DND-41 (cell line): ENCODE measurements at regions not wholly inside any gene's neighbourhood (a gene's known extent, or its start where the extent isn't known, plus 50 kb on each side); places are given as distances from the start of the nearest gene placed in this dataset.

Source experiments
- ATAC-seq: fragments of 200-7000 bp; cut with Tn5 transposase; 3 replicates; pipeline ENCODE4 v1.9.1; 2021; ENCODE audit warnings: low read depth; ENCODE audit not compliant: insufficient read depth
- DNase-seq: peaks from one replicate; pipeline ENCODE4 v3.0.0-alpha.2; 2020
- H2AFZ ChIP-seq: 2 replicates; pipeline ENCODE4 v1.6.0; 2012; ENCODE audit warnings: low read depth, low read length
- H3K27ac ChIP-seq: 2 replicates; pipeline ENCODE4 v1.5.1; 2012; ENCODE audit warnings: low read length, inconsistent platforms
- H3K27me3 ChIP-seq: fragments of 200-600 bp; sonication (generic); 2 replicates; pipeline ENCODE4 v1.6.0; 2012; ENCODE audit warnings: low read length, mild to moderate bottlenecking, inconsistent platforms; ENCODE audit not compliant: insufficient read depth, poor library complexity
- H3K36me3 ChIP-seq: 2 replicates; pipeline ENCODE4 v1.5.1; 2012; ENCODE audit warnings: low read length, inconsistent platforms; ENCODE audit not compliant: insufficient read depth
- H3K4me1 ChIP-seq: 2 replicates; pipeline ENCODE4 v1.5.1; 2012; ENCODE audit warnings: mild to moderate bottlenecking, low read length; ENCODE audit not compliant: insufficient read depth
- H3K4me2 ChIP-seq: 2 replicates; pipeline ENCODE4 v1.6.0; 2012; ENCODE audit warnings: mild to moderate bottlenecking, moderate library complexity, low read length, inconsistent platforms; ENCODE audit not compliant: insufficient read depth
- H3K4me3 ChIP-seq, 2 experiments: fragments of 200-600 bp in 1 of 2; shearing (Covaris generic) in 1 of 2; 2 replicates each; pipeline ENCODE4 v1.5.1; 2012 to 2016; ENCODE audit warnings: inconsistent platforms in 2 of 2, low read length in 2 of 2, mild to moderate bottlenecking in 2 of 2, low read depth in 1 of 2, moderate library complexity in 1 of 2
- H3K79me2 ChIP-seq: 2 replicates; pipeline ENCODE4 v1.6.0; 2012; ENCODE audit warnings: low read length, inconsistent platforms; ENCODE audit not compliant: insufficient read depth
- H3K9ac ChIP-seq: 2 replicates; pipeline ENCODE4 v1.6.0; 2012; ENCODE audit warnings: low read depth, mild to moderate bottlenecking, inconsistent platforms, low read length, moderate library complexity
- H3K9me3 ChIP-seq: 2 replicates; pipeline ENCODE4 v1.5.1; 2012; ENCODE audit warnings: low read length, moderate library complexity, mild to moderate bottlenecking, inconsistent platforms; ENCODE audit not compliant: insufficient read depth, severe bottlenecking
- H4K20me1 ChIP-seq: 2 replicates; pipeline ENCODE4 v1.6.0; 2012; ENCODE audit warnings: low read length; ENCODE audit not compliant: insufficient read depth
- EZH2 ChIP-seq: IDR thresholded peaks from 3 replicates; pipeline ENCODE4 v1.6.1; 2012; ENCODE audit warnings: borderline replicate concordance, low read depth, mild to moderate bottlenecking, moderate library complexity, low read length, inconsistent platforms; ENCODE audit not compliant: severe bottlenecking
- TF ChIP-seq, protein P1 (sequence below): IDR thresholded peaks from 2 replicates; pipeline ENCODE4 v1.5.1; 2012; ENCODE audit warnings: borderline replicate concordance, low read length, moderate library complexity, mild to moderate bottlenecking; ENCODE audit not compliant: poor library complexity, severe bottlenecking; ENCODE audit errors: extremely low read depth

- no peak for ATAC-seq
Measured at GRCh38 chr2:126239320-126239955, 416.5 kb upstream of the GYPC start.

GRCh38 chr2:126241001-126241400, 415.0 kb upstream of the GYPC start:
- Histone ChIP-seq H3K36me3 (no peaks in the 10 kb centered on the region), H2AFZ (no peak overlapping the region), H3K4me3 (no peak overlapping the region), H3K9me3 (no peaks in the 10 kb centered on the region), H3K79me2 (no peaks in the 10 kb centered on the region), H3K4me1 (no peaks in the 10 kb centered on the region), H3K27me3 (peaks cover 4% of the 10 kb centered on the region), H3K4me2 (no peak overlapping the region), H3K9ac (no peak overlapping the region), H4K20me1 (no peaks in the 10 kb centered on the region), H3K27ac (no peak overlapping the region)
- ATAC-seq (no peak), DNase-seq (no peak)
- no peak for TF ChIP-seq EZH2
- TF ChIP-seq, protein P1, sequence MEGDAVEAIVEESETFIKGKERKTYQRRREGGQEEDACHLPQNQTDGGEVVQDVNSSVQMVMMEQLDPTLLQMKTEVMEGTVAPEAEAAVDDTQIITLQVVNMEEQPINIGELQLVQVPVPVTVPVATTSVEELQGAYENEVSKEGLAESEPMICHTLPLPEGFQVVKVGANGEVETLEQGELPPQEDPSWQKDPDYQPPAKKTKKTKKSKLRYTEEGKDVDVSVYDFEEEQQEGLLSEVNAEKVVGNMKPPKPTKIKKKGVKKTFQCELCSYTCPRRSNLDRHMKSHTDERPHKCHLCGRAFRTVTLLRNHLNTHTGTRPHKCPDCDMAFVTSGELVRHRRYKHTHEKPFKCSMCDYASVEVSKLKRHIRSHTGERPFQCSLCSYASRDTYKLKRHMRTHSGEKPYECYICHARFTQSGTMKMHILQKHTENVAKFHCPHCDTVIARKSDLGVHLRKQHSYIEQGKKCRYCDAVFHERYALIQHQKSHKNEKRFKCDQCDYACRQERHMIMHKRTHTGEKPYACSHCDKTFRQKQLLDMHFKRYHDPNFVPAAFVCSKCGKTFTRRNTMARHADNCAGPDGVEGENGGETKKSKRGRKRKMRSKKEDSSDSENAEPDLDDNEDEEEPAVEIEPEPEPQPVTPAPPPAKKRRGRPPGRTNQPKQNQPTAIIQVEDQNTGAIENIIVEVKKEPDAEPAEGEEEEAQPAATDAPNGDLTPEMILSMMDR, result no peak

More at GRCh38 chr2:126239320-126239955, 416.5 kb upstream of the GYPC start:
- Histone ChIP-seq H3K4me3 (no peak overlapping the region), H3K9me3 (no peaks in the 10 kb centered on the region), H3K27ac (no peak overlapping the region), H3K4me2 (no peak overlapping the region), H3K4me1 (no peaks in the 10 kb centered on the region), H3K36me3 (no peaks in the 10 kb centered on the region), H2AFZ (no peak overlapping the region), H3K9ac (no peak overlapping the region), H3K27me3 (peaks cover 4% of the 10 kb centered on the region), H4K20me1 (no peaks in the 10 kb centered on the region), H3K79me2 (no peaks in the 10 kb centered on the region)
- DNase-seq, result no peak
- TF ChIP-seq, protein P1, result no peak
- no peak for TF ChIP-seq EZH2

DNA sequence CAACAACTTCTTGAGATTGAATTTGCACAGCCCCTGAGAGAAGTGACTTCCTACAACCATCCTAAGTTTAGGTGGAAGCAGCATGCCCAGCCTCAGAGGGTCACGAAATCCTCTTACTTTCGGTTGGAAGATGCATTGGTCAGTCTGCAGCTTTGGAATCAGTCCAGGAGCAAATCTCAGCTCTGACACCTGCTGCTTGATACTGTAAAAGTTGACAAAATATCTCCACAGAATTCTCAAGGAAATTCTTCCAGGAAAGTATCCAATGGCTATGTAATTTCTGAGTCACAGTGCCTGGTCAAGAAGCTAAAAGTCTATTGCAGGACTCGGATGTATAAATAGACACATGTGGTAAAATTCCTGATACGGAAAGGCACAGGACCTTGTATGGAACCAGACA, 414.5 kb upstream of the GYPC start:
- ATAC-seq (no peak), DNase-seq (no peak)
- H3K79me2 ChIP-seq, result no peaks in the 10 kb centered on the region
- no peak overlapping the region for H3K4me2 ChIP-seq
- no peaks in the 10 kb centered on the region for H3K9me3 ChIP-seq
- H3K4me3 ChIP-seq, result no peak overlapping the region
- no peaks in the 10 kb centered on the region for H3K36me3 ChIP-seq
- H3K4me1 ChIP-seq, result no peaks in the 10 kb centered on the region
- no peak overlapping the region for H3K27ac ChIP-seq
- H3K27me3 ChIP-seq, result peaks cover 4% of the 10 kb centered on the region
- no peak overlapping the region for H2AFZ ChIP-seq
- H3K9ac ChIP-seq, result no peak overlapping the region
- TF ChIP-seq, protein P1, result no peak
- no peak for TF ChIP-seq EZH2
- H4K20me1 ChIP-seq, result no peaks in the 10 kb centered on the region
